Hematopoietic multipotent progenitor cell treated with erythropoietin and hydrocortisone succinate and interleukin-3 and kit ligand, for 17 days (in vitro differentiated cells): ENCODE measurements at regions not wholly inside any gene's neighbourhood (a gene's known extent, or its start where the extent isn't known, plus 50 kb on each side); places are given as distances from the start of the nearest gene placed in this dataset.

ENCODE experiments used
- DNase-seq: peaks from one replicate; pipeline ENCODE4 v3.0.0-alpha.2; 2015; ENCODE audit warnings: low spot score

DNA sequence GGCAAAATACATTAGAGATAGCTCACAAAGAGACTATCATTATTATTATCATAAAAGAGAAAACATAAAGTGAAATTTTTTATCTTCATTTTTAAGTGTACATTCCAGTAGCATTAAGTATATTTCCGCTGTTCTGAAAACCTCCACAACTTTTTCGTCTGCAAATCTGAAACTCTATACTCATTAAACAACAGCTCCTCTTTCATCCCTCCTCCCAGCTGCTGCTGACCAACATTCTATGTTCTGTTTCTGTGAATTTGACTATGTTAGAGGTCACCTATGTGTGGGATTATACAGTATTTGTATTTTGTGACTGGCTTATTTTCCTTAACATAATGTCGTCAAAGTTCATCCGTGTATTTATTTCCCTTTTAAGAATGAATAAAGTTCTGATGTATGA, 429.3 kb upstream of the TPK1 start:
- no peak for DNase-seq

- DNase-seq = no peak
These were observed 428.0 kb upstream of the TPK1 start for GRCh38 chr7:145263886-145264285.

- no peak for DNase-seq
These were observed 416.2 kb upstream of the TPK1 start for GRCh38 chr7:145252031-145252430.

GRCh38 chr7:145224775-145225174, 388.9 kb upstream of the TPK1 start:
- no peak for DNase-seq

GRCh38 chr7:145219461-145219860, 383.6 kb upstream of the TPK1 start:
- DNase-seq = no peak

DNA sequence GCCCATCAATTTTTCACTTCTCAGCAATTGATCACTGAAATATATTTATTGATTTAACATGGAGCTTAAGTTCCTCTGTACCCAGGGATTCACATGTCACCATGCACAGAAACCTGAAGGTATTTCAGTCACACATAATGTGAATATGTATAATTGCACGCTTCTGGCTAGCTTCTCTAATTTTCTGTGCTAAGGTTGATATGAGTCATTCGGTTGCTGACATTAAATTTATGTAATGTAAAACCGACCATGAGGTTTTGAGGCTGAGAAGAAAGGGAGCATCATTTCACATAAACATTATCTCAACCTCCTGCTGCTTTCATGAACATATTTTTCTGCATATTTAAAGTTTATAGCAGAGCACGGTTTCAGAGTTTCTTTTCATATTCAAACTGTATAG, 381.0 kb upstream of the TPK1 start:
- DNase-seq = no peak

DNA sequence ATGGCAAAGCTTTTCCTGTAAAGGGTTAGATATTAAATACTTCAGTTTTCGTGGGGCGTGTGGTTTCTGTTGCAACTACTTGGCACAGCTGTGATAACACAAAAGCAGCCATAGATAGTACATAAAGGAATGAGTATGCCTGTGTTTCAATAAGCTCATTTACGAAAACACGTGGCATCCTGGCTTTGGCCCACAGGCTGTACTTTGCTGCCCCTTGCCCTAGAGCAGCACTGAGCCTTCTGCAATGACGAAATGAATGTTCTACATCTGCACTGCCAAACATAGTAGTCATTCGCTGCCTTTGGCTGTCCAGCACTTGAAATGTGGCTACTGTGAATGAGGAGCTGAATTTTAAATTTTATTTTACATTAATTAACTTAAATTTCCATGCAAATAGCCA, 376.2 kb upstream of the TPK1 start:
- no peak for DNase-seq

DNA sequence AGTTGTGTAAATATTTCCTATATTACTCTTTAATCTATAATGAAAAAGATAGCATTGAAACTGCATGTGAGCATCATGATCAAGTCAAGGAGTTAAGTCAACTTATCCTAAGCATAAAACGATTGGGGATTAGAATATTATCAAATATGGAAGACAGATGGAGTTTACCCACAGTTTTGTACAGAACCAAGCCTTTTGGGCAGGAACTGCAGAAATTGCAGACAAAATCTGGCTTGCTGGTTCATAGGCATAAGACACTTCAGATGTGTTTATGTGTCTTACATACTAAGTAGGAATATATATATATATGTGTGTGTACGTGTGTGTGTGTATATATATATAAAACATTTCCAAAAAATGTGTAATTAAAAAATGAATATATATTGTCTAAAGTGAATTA, 375.4 kb upstream of the TPK1 start:
- no peak for DNase-seq

- no peak for DNase-seq
These were observed 358.1 kb upstream of the TPK1 start for GRCh38 chr7:145193951-145194350.

DNA sequence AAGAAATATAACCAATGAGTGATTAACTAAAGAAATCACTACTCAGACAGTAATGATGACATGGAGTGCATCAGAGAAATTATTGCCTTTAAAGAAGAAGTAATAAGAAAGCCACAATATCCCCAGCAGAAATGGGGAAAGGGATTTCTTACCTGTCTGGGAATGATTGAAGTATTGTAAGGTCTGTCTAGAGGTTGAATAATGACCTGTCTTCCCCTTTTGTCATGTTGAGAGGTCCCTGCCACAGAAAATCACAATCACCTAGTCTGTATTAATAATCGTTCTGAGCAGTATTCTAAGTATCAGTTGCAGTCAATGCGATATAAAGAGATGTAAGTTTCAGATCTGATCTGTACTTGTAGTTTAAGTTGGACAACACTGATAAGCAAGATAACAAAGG, 349.1 kb upstream of the TPK1 start:
- DNase-seq = no peak

GRCh38 chr7:145183069-145183468, 347.2 kb upstream of the TPK1 start:
- DNase-seq = no peak

DNA sequence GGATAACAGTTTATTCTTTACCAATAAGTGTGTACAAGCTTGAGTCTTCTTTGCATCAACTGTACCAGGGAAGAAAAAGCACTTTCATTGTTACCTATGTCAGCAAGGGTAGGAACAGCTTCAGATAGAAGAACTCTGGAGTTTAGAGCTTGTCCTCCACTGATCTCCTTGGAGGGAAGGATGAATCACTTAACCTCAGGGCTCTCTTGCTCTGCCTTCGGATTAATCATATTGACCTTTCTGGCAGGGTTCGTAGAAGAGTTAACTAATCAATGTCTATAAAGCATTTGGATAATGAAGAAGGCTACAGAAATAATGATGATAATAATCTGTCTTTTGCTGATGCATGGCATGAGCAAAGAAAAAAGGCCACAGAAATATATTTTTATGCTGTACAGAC, 339.5 kb upstream of the TPK1 start:
- no peak for DNase-seq

DNA sequence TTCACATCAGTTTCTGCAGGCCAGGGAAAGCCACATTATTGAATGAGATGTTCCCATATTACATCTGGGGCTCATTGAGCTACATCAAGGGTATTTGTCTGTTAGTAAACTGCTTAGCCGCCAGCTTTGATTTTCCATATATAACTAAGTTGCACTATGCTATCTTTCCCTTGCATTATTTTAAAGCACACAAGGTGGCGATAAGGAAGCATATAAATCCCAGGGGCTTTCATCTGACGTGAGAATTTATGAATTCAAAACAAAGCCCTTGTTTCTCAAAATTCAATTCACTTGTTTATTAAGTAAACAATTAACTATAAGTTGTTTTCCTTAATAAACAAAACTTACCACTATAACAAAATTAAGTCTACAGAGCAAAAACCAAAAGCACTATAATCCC, 334.1 kb upstream of the TPK1 start:
- DNase-seq = no peak

- no peak for DNase-seq
These were observed 333.0 kb upstream of the TPK1 start for GRCh38 chr7:145168879-145169278.

GRCh38 chr7:145168427-145168826, 332.6 kb upstream of the TPK1 start:
- DNase-seq = no peak

DNA sequence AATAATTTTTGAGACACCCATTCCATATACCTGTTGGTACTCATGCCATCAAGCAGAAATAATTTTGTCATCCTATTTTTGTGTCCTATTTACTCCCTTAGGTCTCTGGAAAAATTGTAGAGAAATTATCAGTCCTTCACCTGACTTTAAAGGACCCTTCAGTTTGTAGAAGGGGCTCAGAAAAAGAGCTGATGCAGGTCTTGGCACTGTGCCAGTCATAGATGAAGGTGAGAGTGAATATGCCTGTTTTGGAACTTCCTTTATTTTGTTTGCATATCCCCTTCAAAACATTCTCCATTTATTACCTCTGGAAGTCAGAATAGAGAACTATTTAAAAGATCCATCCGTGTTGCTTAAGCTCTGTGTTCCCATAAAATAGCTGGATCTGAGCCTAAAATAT, 321.0 kb upstream of the TPK1 start:
- peak; percentile 5 for DNase-seq

GRCh38 chr7:145152589-145152988, 316.7 kb upstream of the TPK1 start:
- no peak for DNase-seq

GRCh38 chr7:145151676-145152075, 315.8 kb upstream of the TPK1 start:
- no peak for DNase-seq

GRCh38 chr7:145147865-145148264, 312.0 kb upstream of the TPK1 start:
- DNase-seq = no peak

GRCh38 chr7:145143685-145144084, 307.8 kb upstream of the TPK1 start:
- DNase-seq = no peak

DNA sequence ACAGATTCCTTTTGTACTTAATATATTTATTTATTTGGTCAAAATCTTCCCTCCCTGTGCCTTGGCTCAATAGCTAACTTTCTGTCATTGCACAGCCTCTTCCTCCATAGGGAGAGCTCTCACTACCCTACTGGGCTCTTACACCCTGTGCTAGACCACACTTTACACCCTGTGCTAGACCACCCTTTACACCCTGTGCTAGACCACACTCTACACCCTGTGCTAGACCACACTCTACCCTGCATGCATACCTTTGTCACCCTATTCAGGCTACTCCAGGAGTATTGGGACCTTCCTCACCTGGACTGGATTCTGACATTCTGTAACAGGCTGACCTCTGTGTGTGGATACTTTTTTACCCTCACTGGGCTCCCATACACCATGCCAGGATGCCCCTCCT, 298.5 kb upstream of the TPK1 start:
- DNase-seq = no peak

- no peak for DNase-seq
These were observed 287.6 kb upstream of the TPK1 start for GRCh38 chr7:145123502-145123901.

DNA sequence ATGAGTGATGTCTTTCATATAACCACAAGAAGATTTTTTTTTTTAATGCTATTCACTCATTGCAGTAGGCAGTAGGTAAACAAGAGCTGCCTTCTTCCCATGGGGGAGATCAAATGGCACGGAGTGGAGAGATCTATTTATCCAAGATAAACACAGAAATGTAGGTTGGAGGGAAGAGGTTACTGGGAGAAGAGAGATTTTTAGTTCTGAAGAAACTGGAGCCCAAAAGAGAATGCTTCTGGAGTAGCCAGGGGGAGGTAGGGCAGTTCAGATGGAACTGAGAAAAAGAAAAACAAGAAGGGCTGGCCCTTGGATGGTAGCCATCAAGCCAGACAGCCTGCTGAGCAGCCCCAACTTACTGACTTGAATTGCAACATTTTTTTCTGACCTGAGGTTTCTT, 270.1 kb upstream of the TPK1 start:
- DNase-seq = no peak

- DNase-seq = no peak
These were observed 269.7 kb upstream of the TPK1 start for GRCh38 chr7:145105561-145105960.

DNA sequence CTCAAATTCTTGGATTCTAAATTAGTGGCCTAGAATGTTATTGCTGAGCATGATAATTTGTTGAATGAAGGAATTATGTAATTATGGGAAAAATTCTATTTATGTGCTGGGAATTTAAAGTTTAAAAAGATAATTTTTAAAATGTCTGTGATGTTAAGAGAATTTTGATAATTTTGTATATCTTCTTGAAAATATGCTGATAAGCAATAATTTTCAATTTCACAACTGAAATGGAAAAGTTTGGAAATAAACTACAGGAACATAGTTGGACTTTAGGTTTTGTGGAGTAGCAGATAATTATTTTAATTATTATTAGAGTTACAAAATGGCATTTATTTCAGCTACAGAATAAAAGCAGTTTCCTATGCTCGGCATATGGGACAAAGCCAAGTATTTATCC, 268.5 kb upstream of the TPK1 start:
- no peak for DNase-seq
